Panc1 (cell line): ENCODE measurements at regions not wholly inside any gene's neighbourhood (a gene's known extent, or its start where the extent isn't known, plus 50 kb on each side); places are given as distances from the start of the nearest gene placed in this dataset.

Source experiments
- ATAC-seq: fragments of 200-7000 bp; cut with Tn5 transposase; 2 replicates; pipeline ENCODE4 v1.9.1; 2020; ENCODE audit warnings: mild to moderate bottlenecking, moderate library complexity
- BruUV-seq: library from RNA; stranded (reverse); fragments of 400-500 nt; replicated peaks from 2 replicates; lab custom pipeline; 2021; lab: Mats Ljungman, UMichigan
- CTCF ChIA-PET: fragments of 300-600 bp; sonication (Branson Sonifier 250); formaldehyde crosslinking; loops from one replicate; lab custom pipeline; 2022; ENCODE audit warnings: antibody characterized with exemption; lab: Charles Lee
- POLR2A ChIA-PET: fragments of 300-600 bp; sonication (Branson Sonifier 250); formaldehyde crosslinking; loops from one replicate; lab custom pipeline; 2022; ENCODE audit warnings: antibody characterized with exemption; lab: Charles Lee
- DNase-seq: peaks from one replicate; pipeline ENCODE4 v3.0.0-alpha.2; 2010; ENCODE audit warnings: low read depth, low spot score
- H3K27ac ChIP-seq: 2 replicates; pipeline ENCODE4 v1.5.1; 2011; ENCODE audit warnings: mild to moderate bottlenecking, low read length, inconsistent platforms
- H3K27me3 ChIP-seq: fragments of 200-500 bp; sonication (Bioruptor generic); 2 replicates; pipeline ENCODE4 v1.6.0; 2014; ENCODE audit warnings: low read length, inconsistent platforms; ENCODE audit not compliant: control insufficient read depth, insufficient read depth
- H3K36me3 ChIP-seq: fragments of 200-500 bp; sonication (Bioruptor generic); 2 replicates; pipeline ENCODE4 v1.5.1; 2014; ENCODE audit warnings: inconsistent platforms, mild to moderate bottlenecking, low read length, moderate library complexity; ENCODE audit not compliant: control insufficient read depth, insufficient read depth
- H3K4me1 ChIP-seq: 2 replicates; pipeline ENCODE4 v1.5.1; 2011; ENCODE audit warnings: inconsistent platforms, mild to moderate bottlenecking, low read length, moderate library complexity; ENCODE audit not compliant: control insufficient read depth, insufficient read depth
- H3K4me3 ChIP-seq, 2 experiments: 2 replicates each; pipeline ENCODE4 v1.5.1; 2011 to 2012; ENCODE audit warnings: low read depth in 2 of 2, low read length in 2 of 2, mild to moderate bottlenecking in 2 of 2, inconsistent platforms in 1 of 2, moderate library complexity in 1 of 2
- H3K9me3 ChIP-seq: fragments of 200-500 bp; sonication (Bioruptor generic); 2 replicates; pipeline ENCODE4 v1.5.1; 2014; ENCODE audit warnings: low read depth, mild to moderate bottlenecking, inconsistent platforms, low read length, moderate library complexity; ENCODE audit not compliant: control insufficient read depth, insufficient read depth
- CTCF ChIP-seq: fragments of 450-650 bp; IDR thresholded peaks from 2 replicates; pipeline ENCODE4 v1.5.1; 2017; ENCODE audit warnings: mild to moderate bottlenecking
- POLR2AphosphoS5 ChIP-seq: IDR thresholded peaks from 2 replicates; pipeline ENCODE4 v1.6.1; 2012; ENCODE audit warnings: mild to moderate bottlenecking, low read depth, low read length, moderate library complexity
- REST ChIP-seq, 2 experiments: IDR thresholded peaks; 2 replicates each; pipeline ENCODE4 v1.6.1; 2011 to 2012; ENCODE audit warnings: low read depth in 2 of 2, control low read depth in 1 of 2, low read length in 1 of 2, mild to moderate bottlenecking in 1 of 2, moderate library complexity in 1 of 2; ENCODE audit not compliant: insufficient read depth in 1 of 2
- SIN3A ChIP-seq: IDR thresholded peaks from 2 replicates; pipeline ENCODE4 v1.6.1; 2012; ENCODE audit warnings: low read depth, mild to moderate bottlenecking, low read length, moderate library complexity, borderline replicate concordance; ENCODE audit not compliant: insufficient read depth
- TCF7L2 ChIP-seq: IDR thresholded peaks from 2 replicates; pipeline ENCODE4 v1.6.1; 2011; ENCODE audit warnings: mild to moderate bottlenecking, low read depth, low read length, inconsistent platforms
- in situ Hi-C: cut with HindIII; loops from 2 replicates; pipeline ENCODE4 v1.10.0; 2016; ENCODE audit warnings: low sequenced_read_pairs, low pct_unique_long_range_greater_than_20kb
- intact Hi-C: fragments of 100-400 bp; cut with micrococcal nuclease; formaldehyde crosslinking; loops from one replicate; pipeline ENCODE4 v1.10.0; 2022; ENCODE audit not compliant: unreplicated experiment

GRCh38 chr2:106664669-106665068 is 177.5 kb downstream of the CD8B2 start:
- Histone ChIP-seq H3K4me3 (no peak overlapping the region), H3K4me1 (no peaks in the 10 kb centered on the region), H3K27me3 (no peaks in the 10 kb centered on the region), H3K36me3 (no peaks in the 10 kb centered on the region), H3K9me3 (no peaks in the 10 kb centered on the region), H3K27ac (no peak overlapping the region)
- DNase-seq (no peak), ATAC-seq (no peak)
- TF ChIP-seq TCF7L2: no peak
- TF ChIP-seq REST (IDR thresholded peaks at IDR 0.05; ENCODE audit: insufficient read depth in 1 of 2, low read depth in 2 of 2, low read length in 1 of 2): no peak
- no peak for TF ChIP-seq SIN3A
- TF ChIP-seq CTCF: no peak
- no peak for TF ChIP-seq POLR2AphosphoS5
- no TSS peak for BruUV-seq
- in situ Hi-C loops: no loop called here
- POLR2A ChIA-PET: no interaction called here
- intact Hi-C loops: no loop called here
- CTCF ChIA-PET: no interaction called here

- no peaks in the 10 kb centered on the region for H3K27me3 ChIP-seq
- no peak overlapping the region for H3K27ac ChIP-seq
- no TSS peak for BruUV-seq
- no peak overlapping the region for H3K4me3 ChIP-seq
- in situ Hi-C loops: no loop called here
- ATAC-seq (no peak), DNase-seq (no peak)
- intact Hi-C loops: no loop called here
- TF ChIP-seq SIN3A (no peak), TCF7L2 (no peak), CTCF (no peak), POLR2AphosphoS5 (no peak), REST (IDR thresholded peaks at IDR 0.05; ENCODE audit: insufficient read depth in 1 of 2, low read depth in 2 of 2, low read length in 1 of 2) (no peak)
- CTCF ChIA-PET: no interaction called here
- no peaks in the 10 kb centered on the region for H3K36me3 ChIP-seq
- H3K9me3 ChIP-seq: no peaks in the 10 kb centered on the region
- no peaks in the 10 kb centered on the region for H3K4me1 ChIP-seq
- POLR2A ChIA-PET: no interaction called here
Measured at GRCh38 chr2:106667478-106668070, 180.4 kb downstream of the CD8B2 start.
